ENCODE measurements at regions not wholly inside any gene's neighbourhood (a gene's known extent, or its start where the extent isn't known, plus 50 kb on each side); places are given as distances from the start of the nearest gene placed in this dataset.

DNA sequence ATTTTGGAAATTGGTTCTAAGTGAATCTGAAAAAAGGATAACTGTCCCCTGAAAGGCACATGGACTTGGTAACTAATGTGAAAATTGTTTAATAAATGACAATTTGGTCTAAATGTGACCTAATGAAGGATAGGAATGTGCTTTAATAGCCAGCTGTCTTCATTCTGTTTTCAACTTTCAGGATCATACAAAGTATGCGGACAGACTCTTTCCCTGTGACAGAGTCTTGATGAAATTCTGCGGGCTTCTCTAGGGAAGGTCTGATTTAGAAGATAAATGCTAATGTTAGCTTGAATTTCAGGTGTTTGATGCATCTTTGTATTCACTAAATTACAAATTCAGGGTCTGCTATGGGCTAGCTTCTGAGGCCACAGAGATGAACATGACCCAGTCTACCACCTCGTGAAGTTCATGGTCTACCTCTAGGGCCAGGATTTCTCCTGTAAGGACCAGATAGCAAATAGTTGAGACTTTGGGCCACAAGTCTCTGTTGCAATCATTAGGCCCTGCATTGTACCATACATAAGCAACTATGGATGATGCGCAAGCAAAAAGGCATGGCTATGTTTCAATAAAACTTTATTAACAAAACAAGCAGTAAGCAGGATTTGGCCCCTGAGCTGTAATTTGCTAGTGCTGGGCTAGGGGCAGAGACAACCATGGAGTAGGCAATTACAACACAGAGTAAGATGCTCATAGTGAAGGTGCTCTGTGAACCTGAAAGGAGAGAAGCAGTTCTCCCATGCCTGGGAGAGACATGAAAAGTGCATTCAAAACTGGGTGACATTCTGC is 368.6 kb downstream of the INHBA start:
- no peak for DNase-seq

DNA sequence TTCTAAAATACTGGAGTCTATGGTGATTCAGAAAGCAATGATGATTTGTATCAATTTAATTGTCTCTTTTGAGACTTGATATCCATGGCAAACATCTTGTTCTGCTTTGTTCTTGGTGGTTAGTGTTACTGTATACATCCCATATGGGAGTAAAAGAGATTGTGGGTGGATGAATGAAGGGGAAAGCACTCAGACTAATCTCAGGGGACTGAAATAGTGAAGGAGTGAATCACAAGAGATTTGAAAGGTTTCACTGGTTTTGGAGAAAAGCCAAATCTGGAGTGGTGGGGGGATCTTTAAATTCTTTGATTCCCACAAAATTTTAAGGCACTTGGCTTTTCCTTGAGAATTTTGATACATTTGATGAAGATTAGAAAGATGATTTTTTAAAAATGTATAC is 369.4 kb downstream of the INHBA start:
- DNase-seq, result no peak

DNA sequence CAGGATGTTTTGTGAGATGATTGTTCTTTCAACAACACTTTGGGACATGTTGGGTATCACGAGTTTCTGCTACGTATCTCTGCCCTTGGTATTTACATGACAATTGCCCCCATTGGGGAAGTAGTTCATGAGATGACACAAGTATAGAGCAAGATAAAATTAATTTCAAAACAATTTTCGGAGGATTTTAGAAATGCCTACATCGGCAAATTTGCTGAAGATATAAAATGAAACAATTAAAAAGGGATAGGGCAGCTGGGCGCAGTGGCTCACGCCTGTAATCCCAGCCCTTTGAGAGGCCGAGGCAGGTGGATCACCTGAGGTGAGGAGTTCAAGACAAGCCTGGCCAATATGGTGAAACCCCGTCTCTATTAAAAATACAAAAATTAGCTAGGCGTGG is 371.7 kb downstream of the INHBA start:
- DNase-seq, result no peak

DNA sequence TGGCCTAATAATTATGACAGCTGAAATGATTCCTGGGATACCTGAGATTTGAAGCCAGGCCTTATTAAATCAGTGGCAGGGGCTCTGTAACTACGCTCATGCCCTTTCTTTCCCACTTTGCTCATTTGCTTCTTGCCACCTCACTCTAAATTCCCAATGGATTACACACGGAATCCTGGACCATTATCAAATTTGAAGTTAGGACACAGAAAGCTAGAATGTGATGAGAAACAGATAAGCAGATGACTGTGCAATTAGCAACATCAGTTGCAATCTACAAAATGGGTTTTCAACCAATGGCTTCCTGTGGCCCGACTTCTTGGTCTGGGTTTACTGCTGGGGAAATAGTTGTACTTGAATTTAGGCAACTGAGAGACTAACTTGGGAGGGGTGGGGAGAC is 374.3 kb downstream of the INHBA start:
- no peak for DNase-seq

DNA sequence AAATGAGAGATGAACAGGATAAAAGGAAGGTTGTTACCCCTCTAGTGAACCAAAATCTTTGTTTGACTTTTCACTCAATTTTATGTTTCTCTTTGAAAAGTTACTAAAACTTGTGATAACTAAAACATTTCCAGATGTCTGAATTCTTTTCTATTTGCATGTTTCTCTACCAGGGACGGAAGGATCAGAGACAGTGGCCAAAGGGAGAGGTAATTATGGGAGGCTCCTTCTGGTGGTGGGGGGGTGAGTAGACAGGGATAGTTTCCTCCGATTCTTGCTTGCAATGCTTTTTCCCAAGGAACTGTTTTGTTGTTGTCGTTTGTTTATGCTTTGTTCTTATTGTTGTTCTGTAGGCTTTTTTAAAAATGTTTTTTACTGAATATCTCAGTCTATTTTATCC is 374.8 kb downstream of the INHBA start:
- DNase-seq, result no peak

DNA sequence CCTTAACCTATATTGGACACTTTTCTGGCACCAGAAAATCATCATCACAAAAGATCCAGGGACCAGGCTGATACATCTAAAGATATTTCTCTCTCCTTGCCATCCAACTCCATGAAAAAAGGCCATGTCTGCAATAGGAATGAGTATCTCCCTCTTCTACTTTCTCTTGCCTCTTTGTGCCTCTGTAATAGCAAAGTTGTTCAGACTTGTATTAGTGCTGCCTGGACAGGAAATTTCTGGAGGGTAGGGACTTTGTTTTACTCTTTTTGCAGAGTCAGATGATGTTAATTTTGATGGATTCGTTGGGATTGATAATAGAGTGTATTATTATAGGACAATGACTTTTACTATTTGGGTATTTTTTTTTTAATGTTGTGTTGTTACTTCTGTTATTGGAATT is 376.3 kb downstream of the INHBA start:
- no peak for DNase-seq

DNA sequence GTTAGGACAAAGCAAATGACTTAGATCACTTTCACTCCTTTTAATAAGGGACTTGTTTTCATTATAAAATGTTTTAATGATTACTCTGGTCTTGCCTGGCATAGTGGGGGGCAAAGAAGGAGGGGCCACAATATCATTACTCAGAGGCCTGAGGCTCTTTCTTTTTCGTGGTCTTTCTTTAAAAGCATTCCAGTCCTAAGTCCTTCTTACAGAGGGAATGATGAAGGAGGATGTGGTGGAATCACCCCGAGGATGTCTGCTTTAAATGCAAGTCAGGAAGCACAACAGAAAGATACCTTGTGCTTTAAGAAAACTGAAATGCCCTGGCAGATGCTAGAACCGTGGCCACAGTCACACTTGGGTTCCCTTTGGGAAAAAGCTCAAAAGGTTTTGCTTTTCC is 379.1 kb downstream of the INHBA start:
- DNase-seq, result no peak

DNA sequence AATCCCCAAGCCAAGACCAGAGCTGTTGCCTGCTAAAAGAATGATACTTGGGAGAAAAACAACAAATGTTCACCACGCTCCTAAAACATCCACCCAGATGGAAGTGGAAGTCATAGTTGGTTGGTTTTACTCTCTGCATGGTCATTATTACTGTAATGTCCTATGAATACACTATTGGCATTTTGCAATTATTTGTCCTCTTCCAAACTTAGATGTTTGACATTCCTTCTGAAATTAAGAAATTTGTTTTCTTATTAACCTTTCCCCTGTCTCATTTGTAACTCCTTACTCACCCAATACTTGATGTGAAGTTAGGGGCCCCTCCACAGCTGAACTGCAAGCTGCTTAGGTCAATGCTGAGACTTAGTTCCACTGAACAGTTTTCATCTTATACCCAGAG is 383.3 kb downstream of the INHBA start:
- no peak for DNase-seq

DNA sequence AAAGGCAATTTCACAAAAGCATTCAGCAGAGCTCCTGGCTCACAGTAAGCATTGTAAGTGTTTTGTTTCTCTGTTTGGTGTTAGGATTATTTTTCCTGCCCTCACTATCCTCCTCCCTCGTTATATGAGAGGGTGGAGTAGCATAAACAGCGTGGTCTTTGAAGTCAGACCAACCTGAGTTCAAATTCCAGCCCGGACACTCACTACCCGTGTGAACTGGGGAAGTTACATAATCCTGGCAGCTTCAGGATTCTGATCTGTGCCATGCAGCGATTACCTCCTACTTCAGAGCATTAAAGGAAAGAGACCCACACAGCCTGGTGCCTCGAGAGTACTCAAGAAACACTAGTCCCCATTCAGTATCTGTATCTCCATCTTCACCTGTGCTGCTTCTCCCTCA is 386.5 kb downstream of the INHBA start:
- DNase-seq, result no peak

DNA sequence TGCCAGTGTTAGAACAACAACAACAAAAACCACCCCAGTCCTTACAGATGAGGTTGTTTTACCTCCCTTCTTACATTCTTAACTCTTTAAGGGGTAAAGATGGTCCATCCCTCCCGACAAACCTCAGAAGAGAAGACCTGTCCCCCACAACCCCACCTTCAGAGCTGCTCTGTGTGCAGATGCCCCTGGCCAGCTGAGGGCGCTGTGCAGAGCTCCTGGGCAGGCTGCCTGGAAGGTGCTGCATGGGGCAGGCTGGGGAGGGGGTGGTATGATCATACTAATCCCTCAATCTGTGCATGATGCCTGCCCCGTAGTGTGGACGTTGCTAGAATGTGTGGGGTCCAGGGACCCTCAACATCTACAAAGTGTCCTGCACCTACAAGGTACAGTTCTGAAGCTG is 387.1 kb downstream of the INHBA start:
- DNase-seq, result no peak

DNA sequence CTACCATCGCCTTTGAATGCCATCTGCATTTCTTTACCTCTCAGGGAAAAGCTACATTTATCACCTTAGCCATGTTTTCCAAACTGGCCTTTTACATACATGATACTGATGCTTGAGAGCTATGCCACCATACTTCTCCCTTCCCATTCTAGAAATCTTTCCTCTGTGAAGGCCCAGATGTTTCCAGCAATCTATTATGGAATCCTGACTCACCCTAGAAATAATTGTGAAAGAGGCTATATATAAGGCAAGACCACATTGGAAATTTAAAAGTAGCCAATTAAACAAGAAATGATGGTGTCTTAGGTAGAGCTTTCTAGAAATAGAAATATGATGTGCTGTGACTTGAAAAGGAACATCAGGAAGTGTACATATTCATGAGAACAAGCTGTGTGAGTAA is 389.7 kb downstream of the INHBA start:
- no peak for DNase-seq

DNA sequence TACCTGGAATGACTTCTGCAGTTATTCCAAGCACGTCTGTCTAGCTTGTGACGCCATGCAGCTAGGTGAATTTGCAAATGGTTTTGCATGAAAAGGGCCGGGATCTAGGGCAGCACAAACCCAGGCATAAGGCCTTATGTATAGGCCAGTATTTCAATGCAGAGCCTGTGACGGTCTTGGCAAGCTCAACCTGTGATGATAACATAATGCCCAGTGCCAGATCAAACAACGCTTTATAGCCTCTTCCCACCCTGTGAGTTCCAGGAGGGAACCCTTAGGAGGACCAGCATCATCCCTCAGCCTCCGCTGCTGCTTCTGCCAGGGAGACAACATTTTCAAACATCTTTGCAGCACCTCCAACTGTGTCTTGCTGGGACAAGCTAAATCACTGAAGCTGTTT is 390.7 kb downstream of the INHBA start:
- no peak for DNase-seq

DNA sequence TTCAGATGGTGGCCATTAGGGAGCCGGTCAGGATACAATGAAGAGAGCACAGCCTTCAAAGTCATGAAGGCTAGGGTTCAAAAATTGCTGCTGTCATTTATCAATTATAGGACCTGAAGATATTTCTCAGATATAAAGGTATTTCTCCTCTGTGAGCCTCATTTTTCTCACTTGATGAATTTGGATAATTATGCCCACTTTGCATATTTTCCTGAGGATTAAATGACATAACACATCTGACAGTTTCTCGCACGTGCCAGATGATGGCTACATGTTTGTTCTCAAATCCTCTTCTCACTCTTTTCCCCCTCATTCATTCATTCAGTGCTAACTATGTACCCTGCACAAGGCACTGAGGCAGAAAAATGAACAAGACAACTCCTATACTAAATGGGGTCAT is 391.6 kb downstream of the INHBA start:
- DNase-seq, result no peak

DNA sequence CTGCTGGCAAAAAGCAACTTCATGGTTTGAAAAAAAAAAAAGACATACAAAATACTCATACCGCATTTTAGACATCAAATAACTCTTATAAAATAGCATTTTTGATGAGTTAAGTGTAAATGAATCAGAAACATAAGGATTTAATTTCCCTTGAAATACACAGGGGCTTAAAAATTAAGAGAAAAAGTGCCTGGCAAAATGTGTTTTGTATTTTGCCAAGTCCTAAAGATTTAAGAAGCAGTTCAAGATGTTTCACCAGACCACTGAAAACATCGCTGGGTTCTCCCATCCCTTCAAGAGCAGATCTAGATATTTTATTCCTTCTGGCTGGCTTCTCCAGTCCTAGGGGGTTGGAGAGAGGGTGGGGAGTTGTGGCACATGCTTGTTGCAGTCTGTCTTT is 396.4 kb downstream of the INHBA start:
- no peak for DNase-seq

DNA sequence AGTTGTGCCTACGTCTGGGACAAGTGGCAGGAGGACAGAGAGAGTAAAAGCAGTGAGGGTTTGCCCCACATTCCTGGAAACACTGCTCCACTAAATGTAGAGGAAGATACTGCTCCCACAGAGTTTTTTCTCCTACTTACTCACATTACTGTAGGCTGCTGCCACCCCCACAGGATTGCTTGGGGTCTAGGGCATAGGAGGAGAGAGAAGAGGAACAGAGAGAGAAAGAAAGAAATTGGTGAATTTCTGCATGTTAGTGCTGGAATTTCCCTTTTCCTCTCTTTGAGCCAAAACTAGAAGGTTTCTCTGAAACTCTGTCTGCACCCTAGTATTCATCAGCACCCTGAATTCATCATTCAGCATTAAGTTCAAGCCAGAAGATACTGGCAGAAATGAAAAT is 397.9 kb downstream of the INHBA start:
- no peak for DNase-seq

DNA sequence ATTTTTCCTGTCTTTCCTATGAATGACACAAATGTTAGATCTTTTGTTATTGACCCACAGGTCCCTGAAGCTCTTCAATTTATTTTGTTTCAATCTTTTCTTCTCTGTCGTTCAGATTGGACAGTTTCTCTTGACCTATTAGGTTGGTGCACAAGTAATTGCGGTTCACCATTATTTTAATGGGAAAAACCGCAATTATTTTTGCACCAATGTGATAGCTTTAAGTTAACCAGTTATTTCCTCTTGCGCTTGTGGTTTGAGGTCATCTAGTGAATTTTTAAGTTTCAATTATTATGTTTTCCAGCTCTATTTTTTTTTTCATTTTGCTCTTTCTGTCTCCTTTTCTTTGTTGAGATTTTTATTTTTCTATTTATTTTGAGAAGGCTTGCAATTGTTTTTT is 399.2 kb downstream of the INHBA start:
- DNase-seq, result no peak

DNA sequence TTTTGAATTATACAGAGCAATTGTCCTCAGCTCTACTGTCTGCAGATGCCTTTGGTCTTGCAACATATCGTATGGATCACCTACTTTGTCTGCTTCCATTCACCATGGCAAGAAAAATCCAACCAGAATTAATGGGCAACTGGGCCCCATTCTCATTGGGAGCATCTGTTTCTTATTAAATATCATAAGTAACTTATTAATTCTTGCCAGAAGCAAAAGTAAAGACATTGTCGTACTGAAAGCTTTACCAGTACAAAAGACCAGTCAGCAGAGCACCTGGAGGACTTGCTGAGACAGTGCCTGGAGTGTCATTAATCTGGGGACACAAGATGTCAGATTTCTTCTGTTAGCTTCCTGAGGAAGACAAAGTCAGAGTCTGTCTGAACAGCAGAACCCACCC is 404.5 kb downstream of the INHBA start:
- DNase-seq, result no peak

DNA sequence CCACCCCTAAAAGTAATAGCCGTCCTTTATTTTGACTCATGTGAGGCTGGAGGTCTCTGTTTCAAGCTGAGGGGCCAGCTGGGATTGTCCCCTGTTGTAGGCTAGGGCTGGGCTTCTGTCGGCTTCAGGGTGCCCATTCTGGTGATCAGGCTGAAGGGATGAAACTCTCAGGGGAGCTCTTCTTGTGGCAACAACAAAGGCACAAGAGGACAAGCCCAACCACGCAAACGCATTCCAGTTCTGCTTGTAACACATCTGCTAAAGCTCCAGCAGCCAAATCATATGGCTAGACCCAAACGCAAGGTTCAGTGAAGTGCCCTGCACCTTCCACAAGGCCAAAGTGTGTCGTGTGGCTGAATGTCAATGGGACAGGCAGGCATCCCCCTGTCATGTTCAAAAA is 405.7 kb downstream of the INHBA start:
- no peak for DNase-seq

DNA sequence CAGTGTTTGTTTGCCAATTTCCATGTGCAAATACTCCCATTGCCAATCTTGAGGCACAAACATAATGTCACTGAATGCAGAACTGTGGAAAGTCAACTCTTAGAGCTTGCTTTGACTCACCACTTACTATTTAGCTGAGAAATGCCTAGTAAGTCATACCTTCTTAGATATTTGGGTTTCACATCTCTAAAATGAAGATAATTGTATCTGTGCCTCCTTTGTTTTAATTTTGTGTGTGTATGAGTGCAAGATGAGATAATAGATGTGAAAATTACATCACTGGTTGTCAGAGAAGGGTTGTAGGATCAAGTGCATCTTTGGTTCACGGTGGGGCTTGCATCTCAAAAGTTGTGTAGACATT is 407.5 kb downstream of the INHBA start:
- DNase-seq, result no peak

DNA sequence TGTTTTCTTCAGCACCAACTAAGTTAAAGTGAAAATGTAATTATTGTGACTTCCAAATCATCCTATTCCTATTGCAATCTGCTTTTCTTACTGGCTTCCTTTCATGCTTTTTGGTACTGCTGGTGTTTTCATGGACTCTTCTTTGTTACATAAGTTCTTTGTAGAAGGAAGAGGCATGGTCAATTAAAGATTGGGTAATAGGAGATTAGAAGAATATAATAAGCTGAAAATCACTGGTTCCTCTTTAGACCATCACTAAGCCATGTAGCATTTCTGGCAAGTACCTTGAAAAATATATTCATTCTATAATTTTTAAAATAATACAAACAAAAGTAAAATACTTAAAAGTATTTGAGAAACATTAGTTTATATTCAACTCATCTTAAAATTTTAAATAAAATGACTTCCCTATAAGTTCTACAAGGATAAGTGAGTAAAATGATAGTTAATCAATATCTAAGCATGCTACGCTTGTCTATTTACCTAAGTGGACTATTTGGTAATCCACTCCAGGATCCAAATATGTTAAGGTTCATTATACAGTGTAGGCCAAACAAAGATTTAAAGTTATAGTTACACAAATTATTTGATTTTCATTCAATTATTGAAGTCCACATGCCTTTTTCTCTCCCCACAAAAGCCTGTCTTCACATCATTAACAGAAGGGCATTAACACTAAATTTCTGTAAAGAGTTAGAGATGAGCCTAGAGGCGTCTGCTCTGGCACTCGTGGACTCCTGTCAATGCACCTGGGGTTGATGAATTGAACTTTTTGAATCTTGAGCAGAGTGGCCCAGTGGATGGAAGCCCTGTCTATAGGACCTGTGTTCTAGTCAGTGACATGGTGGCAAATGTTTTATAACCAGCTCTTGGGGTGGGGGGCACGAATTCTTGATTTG is 408.1 kb downstream of the INHBA start:
- DNase-seq, result no peak

DNA sequence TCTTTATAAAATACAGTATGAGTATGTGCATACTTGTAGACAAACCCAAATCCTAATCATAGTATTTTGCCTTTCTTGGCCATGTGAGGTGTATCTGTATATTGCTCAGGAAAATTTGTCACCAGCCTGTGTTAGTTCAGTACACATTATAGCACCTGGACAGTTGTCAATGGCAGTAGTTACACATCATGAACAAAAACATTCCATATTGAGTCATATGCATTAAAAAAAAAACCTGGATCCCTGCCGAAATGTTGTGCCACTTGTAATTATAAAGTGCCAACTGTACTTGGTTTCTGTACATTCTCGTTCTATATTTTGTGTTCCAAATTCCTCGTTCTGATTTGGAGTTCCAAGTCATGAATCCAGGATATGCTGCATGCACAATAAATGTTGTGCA is 410.4 kb downstream of the INHBA start:
- no peak for DNase-seq

DNA sequence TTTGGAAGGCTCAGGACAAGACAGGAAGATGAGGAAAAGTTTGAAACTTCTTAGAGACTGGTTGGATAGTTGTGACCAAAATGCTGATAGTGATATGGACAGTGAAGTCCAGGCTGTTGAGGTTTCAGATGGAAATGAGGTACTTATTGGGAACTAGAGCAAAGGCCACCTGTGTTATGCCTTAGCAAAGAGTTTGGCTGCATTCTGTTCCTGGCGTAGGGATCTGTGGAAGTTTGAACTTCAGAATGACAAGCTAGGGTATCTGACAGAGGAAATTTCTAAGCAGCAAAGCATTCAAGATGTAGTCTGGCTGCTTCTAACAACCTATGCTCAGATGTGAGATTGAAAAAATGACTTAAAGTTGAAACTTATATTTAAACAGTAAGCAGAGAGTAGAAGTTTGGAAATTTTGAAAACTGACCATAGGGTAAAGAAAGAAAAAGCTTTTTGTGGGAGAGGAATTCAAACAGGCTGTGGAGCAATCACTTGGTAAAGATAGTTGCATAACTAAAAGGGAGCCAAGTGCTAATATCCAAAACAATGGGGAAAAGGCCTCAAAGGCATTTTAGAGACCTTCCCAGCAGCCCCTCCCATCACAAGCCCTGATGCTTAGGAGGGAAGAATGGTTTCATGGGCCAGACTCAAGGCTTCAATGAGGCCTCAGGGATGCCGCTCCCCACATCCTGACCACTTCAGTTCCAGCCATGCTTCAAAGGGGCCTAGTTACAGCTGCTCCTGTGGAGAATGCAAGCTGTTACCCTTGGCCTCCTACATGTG is 415.1 kb downstream of the INHBA start:
- DNase-seq, result no peak

DNA sequence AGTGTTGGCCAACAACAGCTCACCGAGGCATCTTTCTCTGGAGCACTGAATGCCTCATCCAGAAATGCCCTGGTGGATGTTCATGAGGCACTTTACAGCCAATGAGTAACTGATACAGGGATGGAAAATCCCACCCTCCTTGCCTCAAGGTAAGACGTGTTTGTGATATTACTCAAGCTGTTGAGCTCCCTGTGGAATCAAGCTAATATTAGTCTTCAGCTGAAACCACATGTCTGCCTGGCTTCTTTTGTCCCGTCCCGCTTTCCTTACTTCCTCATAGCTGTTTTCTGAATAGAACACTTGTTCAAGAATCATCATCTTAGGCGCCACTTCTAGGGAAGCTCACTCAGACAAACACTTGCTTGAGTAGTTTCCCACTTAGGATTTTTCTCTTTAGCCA is 422.4 kb downstream of the INHBA start:
- DNase-seq, result no peak

DNA sequence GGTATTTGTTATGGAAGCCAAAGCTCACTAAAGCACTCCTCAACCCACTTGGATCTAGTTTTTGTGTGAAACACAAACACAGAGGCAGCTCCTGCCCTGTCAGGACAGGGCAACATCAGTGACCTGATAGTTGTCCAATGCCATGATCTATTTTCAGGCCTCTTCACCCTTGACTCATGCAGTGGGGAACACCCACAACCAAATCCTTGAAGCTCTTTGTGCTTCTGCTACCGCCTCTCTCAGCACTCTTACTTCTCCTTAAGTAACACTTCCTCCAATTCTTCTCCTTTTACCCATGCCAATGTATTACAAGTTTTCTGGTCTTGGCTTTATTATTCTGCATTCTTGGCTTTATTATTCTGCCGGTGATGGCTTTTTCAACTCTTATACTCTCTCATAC is 425.3 kb downstream of the INHBA start:
- DNase-seq, result no peak

Data from COR-L47 (cell line).